HG03439 (cell line): ENCODE measurements at regions not wholly inside any gene's neighbourhood (a gene's known extent, or its start where the extent isn't known, plus 50 kb on each side); places are given as distances from the start of the nearest gene placed in this dataset.
"Not testable (repeated sequence)": the region's sequence is repeated elsewhere in the genome, so short reads cannot be mapped to it uniquely, and the experiment has no call there.

ENCODE experiments used
- ATAC-seq: cut with Tn5 transposase; IDR thresholded peaks from one replicate; pipeline ENCODE4 v1.9.1; 2021; ENCODE audit warnings: mild to moderate bottlenecking, moderate library complexity; ENCODE audit not compliant: unreplicated experiment

DNA sequence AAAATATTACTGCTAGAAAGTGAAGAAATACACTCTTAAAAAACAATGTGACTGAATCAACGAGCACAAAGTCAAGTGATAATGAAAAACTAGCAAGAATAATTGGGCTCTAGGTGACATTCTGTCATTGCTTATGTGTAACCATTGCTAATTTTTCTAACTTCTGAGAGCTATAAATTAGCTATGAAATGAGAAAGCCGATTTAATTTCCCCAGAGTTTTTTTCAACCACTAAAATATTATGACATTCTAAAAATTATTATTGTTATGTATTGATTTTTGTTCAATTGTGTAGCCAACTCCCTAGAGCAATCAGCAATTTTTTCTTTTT lies 458.6 kb upstream of the ATXN8OS start:
- no peak for ATAC-seq

DNA sequence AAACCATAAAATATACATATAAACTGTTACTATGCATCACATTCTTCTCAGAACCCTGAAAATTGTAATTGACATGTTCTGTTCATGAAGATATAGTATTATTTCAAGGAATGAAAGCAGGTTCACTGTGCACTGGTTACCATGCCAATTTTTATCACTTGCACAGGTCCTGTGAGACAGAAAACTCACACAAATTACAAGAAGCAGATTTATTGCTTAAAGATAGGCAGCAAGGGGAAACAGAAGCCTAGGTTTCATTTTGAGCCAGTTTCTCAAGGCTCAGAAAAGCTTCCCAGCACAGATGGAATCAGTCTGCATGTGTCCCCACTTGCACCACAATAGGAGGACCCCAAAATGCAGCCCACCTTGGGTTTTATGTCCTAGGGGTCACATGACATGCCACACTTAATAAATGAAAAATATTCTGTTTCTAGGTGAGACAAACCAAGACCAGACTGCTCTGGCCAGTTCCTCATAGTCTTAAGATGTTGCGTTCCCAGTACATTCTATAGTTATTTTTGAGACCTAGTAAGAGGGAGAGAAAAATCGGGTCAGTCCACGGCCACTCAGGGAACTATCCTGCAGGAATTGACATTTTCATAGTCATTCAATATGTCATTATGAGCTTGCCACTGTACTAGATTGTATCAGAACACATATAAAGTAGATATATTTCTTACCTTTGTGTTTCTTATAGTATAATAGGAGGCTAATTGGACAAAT lies 459.1 kb upstream of the ATXN8OS start:
- no peak for ATAC-seq

DNA sequence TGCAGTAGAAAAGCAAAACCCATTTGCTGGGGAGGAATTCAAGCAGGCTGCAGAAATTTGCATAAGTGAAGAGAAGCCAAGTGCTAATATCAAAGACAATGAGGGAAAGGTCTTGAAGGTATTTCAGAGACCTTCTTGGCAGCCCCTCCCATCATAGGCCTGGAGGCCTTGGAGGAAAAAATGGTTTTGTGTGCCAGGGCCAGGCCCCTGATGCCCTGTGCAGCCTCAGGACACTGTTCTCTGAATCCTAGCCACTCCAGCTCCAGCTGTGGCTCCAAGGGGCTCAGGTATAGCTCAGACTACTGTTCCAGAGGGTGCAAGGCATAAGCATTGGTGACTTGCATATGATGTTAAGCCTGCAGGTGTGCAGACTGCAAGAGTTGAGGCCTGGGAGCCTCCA lies 463.2 kb upstream of the ATXN8OS start:
- no peak for ATAC-seq

DNA sequence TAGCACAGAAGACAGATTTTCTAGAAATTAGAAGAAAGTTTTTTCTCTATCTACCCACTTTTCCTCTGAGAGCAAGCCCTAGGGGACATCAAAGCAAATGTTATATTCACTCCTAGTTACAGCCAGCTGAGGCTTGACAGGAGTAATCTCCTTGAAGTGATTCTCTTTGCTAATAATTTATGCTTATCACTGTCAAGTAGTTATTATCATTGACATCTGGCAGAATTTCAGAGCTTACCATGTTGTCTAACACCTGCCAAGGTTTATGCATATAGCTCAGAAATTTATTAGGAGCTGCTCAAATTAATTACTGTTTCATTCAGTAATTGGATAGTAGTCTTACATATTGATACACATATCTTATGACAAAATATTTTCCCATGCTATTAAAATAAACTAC lies 465.9 kb upstream of the ATXN8OS start:
- ATAC-seq = no peak

DNA sequence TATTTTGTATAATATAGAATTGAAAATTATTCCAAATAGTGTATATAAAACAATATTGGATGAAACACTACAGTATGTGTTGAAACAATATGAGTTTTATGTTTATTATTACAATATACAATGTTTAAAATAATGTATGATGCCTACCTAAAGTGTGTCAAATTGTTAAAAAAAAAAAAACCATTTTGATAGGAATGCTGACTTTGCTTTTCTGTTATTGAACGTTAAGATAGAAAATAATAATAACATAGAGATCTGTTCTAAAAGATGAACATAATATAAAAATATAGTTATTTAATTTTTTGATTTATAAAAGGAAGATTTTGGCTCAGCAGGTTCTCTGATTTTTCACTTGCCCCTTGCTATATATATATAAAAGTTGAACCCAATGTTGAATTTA lies 474.6 kb upstream of the ATXN8OS start:
- no peak for ATAC-seq

DNA sequence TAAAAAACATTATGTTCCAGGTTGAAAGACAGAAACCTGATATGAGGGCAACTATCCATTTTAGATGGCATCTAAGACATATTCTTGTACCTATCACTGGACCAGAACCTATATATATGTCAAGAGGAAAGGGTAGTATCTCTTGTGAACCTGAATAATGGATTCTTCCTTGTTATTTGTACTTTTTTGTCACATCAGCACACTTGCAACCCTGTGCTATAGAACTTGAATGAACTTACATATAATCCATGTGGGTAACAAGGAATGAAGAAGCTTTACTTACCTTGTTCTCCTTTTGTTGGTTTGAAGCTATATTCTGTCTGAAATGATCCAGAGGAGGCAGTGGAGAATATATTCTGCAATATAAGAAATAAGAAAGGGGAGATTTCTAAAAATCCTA lies 483.7 kb upstream of the ATXN8OS start:
- no peak for ATAC-seq

DNA sequence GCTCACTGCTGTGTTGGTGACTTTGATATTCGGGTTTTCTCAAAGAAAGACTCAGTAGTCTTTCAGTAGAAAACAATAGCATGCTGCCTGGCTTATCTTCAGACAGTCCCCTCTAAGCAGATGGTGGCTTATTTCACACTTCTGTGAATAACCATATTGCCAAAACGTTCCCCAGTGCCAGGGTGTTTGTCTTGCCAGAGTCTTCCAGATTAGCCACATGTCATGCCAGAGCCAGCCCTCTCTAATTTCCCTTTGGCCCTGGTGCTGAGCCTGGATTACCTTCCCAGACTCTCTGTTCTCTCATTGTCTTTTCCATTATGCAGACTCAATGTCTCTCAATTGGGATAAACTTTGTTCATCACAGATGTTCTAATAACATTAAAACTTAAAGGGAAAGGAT lies 488.0 kb upstream of the ATXN8OS start:
- ATAC-seq = no peak

DNA sequence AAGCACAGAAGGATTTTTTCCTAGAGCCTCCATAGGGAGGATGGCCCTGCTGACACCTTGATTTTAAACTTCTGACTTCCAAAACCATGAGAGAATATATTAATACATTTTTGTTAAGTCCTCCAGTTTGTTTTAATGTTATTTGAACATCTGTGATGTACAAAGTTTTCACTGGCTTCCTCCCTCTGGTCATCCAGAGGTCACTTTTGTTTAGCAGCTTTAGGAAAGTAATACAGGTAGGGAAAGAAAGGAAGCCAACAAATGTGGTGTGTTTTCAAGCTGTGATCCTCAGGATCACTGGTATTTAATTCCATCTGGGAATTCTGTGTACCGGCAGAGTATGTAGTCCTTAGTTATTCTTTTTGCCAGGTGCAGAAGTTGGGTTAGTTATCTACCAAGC lies 488.8 kb upstream of the ATXN8OS start:
- ATAC-seq = no peak

DNA sequence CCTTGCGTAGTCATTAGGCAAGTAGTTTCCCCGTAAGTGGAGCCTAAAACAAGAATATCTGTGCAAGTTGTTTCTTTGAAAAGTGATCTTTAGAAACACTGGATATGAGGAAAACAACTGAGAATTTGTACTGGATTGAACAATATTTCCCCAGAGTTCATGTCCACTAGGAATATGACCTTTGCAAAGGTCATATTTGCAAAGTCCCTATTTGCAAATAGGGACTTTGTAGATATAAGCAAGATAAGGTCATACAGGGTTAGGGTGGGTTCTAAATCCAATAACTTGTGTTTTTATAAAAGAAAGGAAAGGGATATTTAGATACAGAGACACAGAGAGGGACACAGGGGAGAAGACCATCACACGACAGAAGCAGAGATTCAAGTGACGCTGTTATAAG lies 489.2 kb upstream of the ATXN8OS start:
- ATAC-seq = no peak

DNA sequence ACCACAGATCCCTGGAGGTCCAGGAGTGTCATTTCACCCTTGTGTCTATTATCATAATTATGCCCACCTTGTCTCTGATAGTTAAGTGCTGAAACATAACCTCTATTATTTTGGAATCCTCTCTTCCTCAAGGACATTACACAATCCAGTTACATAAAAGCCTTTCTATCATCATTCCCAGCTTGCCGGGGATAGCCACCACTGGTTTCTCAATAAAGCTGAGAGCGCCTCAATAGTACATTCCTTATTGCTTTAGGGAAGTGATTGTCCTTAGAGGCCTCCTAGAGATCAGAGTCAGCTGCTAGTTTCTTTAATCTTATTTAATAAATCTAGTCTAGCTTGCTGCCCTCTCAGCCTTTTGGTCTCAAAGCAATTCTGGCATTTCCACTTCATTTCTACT lies 490.0 kb upstream of the ATXN8OS start:
- ATAC-seq = no peak

DNA sequence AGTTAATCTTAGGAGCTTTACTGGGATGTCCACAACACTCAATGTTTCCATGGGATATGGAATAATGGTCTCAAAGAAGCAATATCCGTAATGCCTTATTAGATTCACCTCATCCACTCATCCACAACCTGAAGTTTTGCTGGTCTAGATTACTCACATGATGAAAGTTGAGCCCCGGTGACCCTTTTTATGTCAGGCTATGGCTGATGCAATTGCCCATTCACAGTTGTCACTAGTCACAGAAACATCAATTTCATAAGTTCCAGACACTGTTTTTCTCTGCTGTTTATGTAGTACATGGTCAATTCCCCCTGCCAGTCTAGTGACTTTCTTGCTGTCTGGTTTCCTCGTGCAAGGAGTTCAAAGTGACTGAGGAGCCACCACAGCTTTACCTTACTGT lies 491.2 kb upstream of the ATXN8OS start:
- no peak for ATAC-seq

DNA sequence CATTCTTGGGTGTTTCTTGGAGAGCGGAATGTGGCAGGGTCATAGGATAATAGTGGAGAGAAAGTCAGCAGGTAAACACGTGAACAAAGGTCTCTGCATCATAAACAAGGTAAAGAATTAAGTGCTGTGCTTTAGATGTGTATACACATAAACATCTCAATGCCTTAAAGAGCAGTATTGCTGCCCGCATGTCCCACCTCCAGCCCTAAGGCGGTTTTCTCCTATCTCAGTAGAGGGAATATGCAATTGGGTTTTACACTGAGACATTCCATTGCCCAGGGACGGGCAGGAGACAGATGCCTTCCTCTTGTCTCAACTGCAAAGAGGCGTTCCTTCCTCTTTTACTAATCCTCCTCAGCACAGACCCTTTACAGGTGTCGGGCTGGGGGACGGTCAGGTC lies 492.6 kb upstream of the ATXN8OS start:
- ATAC-seq = not testable (repeated sequence)

DNA sequence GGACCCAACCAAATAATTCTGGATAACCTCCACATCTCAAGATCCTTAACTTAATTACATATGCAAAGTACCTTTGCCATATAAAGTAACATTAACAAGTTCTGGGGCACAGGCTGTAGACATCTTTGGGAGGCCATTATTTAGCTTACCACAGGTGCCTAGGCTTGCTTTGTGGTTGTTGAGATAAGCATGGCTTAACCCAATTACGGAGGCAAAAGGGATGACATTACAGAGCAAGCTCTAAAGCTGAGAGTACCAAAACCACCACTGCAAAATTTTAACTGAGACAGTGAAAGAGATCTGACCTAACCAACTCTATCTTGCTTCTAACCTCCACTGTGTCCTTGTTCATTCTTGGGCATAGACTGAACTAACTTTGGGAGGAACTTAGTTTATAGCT lies 502.9 kb upstream of the ATXN8OS start:
- no peak for ATAC-seq

DNA sequence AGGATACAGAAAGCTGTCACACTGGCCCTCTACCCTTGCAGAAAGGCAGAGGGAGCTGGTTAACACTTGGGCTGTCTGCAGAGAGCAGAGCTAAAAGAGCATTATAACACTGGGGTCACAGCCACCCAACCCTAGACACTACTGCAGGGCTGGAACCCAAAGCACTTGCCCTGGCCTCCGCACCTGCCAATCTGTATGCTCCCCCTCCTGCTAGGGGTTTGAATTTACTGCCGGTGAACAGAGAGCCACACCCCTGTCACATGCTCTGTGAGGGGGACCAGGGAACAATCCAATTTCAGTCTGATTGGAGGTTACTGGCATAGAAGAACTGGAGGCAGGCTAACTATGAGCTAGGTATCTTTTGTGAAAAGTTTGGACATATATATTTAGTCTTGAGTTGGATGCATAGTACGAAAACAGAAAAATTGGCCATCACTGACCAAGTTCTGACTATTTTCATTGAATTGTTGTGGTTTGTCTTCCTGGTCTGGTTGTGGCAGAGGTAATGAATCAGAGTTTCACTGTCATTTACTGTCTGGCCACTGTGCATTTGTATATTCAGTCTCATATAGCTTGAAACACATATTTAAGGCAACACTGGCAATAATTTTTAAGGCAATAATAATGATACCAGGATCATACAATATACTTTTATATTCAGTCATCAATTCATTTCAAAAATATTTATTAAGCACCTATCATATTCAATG lies 504.3 kb upstream of the ATXN8OS start:
- ATAC-seq = no peak

DNA sequence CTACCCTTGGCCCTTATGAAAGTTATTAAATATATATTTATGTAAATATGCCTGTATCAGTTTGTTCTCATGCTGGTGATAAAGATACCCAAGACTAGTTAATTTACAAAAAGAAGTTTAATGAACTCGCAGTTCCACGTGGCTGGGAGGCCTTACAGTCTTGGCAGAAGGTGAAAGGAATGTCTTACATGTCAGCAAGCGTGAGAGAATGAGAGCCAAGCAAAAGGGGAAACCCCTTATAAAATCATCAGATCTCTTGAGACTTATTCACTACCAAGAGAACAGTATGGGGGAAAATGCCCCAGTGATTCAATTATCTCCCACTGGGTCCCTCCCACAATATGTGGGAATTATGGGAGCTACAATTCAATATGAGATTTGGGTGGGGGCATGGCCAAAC lies 506.0 kb upstream of the ATXN8OS start:
- ATAC-seq = no peak

DNA sequence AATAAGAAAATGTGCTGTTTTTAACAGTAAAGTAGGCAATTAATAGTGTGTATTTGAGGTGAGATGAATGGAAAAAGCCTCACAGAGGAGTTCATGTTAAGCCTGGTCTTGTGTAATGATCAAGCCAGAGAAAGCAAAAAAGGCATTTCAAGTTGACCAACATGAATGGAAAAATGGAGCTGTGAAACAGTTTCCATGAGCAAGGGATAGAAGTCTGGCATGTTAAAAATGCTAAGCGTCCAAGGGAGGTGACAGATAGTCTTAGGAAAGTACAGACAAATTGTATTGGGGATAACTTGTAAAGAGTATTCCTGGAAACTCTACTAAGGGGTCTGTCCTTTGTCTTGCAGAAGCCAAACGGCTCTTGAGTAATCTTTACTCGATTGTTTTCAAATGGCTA lies 506.8 kb upstream of the ATXN8OS start:
- ATAC-seq = no peak

DNA sequence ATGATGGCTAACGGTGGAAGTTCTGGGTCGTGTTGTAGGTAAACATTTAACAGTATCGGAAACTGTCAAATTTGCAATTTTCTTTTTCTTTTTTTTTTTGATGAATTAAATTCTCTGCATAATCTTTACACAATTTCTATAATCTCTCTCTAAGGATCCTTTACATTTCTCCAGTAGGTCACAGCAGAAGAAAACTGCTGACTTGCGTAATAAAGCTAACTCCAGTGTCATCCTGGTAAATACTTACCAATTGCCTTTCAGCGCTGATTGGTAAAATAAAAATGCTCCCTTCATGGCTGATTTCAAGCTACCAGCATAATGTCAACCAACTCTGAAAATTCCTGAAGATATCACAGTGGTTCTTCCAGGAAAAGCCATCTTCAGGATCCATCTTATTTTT lies 510.5 kb upstream of the ATXN8OS start:
- no peak for ATAC-seq

DNA sequence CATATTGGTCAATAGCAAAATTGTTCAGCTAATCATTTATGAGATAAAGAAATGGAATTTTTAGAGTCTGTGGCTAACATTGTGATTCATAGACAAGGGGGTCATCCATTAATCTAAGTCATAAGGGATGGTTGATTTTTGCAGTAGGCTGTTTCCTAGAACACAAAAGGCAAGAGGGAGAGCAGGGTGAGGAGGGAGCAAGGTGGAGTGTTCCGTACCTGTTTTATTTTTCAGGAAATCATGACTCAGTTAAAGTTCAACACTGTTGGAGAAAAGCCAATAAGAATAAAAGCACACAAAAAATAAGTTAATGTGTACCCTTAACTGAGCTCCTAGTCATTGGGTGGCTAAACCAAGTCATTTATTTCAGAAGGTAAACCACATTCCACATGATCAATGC lies 512.4 kb upstream of the ATXN8OS start:
- no peak for ATAC-seq

DNA sequence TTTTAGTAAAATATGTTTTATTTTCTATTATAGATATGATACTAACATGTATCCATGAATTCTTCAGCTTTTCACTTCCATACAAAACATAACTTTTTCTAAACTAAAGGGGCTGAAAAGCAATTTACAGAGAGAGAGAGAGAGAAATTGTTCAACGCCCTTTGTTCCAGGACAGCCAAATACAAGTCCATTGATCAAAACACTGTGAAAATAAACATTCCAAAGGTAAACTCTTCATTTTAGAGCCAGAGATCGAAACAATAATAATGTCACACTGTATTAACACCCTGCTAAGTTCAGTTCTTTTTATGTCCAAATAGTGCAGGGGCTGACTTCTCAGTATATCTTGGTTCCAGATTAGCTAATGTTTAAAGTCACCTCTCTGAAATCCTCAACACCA lies 516.2 kb upstream of the ATXN8OS start:
- no peak for ATAC-seq

DNA sequence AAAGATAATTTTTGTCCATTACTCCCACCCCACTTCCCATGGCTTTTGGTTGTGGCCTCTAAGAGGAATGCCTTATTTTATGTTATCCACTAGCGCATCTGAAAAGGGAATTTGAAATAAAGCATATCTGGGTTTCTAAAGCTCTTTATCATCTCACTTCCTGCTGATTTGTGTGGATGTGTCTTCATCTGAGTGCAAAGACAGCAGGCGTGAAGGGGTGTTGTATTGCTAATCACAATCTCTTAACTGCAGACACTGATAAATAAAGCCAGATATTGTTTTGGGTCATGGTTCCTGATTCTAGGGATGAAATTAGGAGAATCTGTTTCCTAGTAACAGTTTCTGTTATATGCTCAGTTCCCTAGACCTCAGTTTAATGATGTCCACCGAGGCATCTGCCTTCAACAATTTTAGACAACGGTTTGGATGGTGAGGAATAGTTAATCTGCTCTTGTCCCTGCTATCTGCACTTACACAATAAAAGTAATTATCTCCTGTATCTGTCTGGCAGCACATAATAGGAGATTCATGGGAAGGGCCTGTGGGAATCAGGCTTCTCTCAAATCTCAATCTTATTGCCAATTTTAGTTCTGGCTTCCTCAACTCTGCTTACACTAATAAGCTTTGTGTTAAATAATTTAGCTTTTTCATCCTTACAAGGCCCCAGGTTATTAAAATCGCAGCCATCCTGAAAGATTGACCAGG lies 517.9 kb upstream of the ATXN8OS start:
- no peak for ATAC-seq

DNA sequence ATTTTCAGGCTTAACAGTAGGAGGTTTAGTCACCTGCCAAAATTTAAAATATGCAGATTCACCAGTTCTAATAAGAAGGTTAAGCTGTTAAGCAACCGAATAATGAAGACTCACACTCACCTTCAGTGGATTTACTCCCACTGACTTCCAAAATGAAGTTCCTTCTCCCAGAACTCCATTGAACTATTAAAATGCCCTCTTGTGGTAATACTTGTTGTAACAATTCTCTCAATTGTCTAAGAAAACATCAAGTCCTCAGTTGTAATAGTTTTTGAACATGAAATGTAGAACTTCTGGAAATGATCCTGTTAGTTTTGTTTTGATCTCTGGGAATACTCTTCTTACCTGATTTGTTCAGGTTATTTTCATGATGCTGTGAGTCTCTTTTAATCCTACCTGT lies 522.0 kb upstream of the ATXN8OS start:
- no peak for ATAC-seq

DNA sequence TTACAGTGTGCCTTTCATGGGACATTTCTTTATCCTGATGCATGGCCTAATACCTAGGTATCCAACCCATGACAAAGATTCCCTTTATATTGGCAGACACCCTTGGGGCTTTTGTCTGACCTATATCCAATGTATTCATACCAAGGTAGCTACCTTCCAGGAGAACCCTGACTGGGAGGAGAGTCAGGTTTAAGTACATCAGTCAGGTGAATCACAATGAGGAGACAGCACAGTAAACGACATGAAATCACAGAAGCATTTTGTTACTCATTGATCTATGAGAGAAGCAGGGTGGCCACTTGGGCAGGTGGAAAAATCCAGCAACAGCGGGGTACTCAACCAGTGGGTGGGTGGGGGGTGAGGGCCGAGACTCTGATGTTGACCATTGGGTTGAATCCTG lies 527.4 kb upstream of the ATXN8OS start:
- ATAC-seq = no peak
